Fibroblast of peridontal ligament (primary cell): ENCODE measurements at regions not wholly inside any gene's neighbourhood (a gene's known extent, or its start where the extent isn't known, plus 50 kb on each side); places are given as distances from the start of the nearest gene placed in this dataset.
"Not testable (repeated sequence)": the region's sequence is repeated elsewhere in the genome, so short reads cannot be mapped to it uniquely, and the experiment has no call there.

Source experiments
- DNase-seq: peaks from one replicate; pipeline ENCODE4 v3.0.0-alpha.2; 2010; ENCODE audit errors: extremely low read depth

- DNase-seq = no peak
Observed at GRCh38 chr9:18023332-18023731, 444.5 kb downstream of the SH3GL2 start.

- no peak for DNase-seq
Observed at GRCh38 chr9:18032636-18033035, 441.3 kb upstream of the ADAMTSL1 start.

- DNase-seq = no peak
Observed at GRCh38 chr9:18036422-18037187, 437.3 kb upstream of the ADAMTSL1 start.

- no peak for DNase-seq
Observed at GRCh38 chr9:18037981-18038380, 436.0 kb upstream of the ADAMTSL1 start.

- DNase-seq = no peak
Observed at GRCh38 chr9:18040327-18040726, 433.6 kb upstream of the ADAMTSL1 start.

GRCh38 chr9:18043978-18044377 is 430.0 kb upstream of the ADAMTSL1 start:
- DNase-seq = no peak

GRCh38 chr9:18045326-18045725 is 428.6 kb upstream of the ADAMTSL1 start:
- no peak for DNase-seq

- no peak for DNase-seq
Observed at GRCh38 chr9:18046068-18046467, 427.9 kb upstream of the ADAMTSL1 start.

- no peak for DNase-seq
Observed at GRCh38 chr9:18051638-18052037, 422.3 kb upstream of the ADAMTSL1 start.

- no peak for DNase-seq
Observed at GRCh38 chr9:18052060-18052459, 421.9 kb upstream of the ADAMTSL1 start.

- no peak for DNase-seq
Observed at GRCh38 chr9:18056269-18056992, 417.5 kb upstream of the ADAMTSL1 start.

- no peak for DNase-seq
Observed at GRCh38 chr9:18056993-18057369, 417.0 kb upstream of the ADAMTSL1 start.

GRCh38 chr9:18058564-18059442 is 415.1 kb upstream of the ADAMTSL1 start:
- no peak for DNase-seq

- DNase-seq = no peak
Observed at GRCh38 chr9:18059447-18059846, 414.5 kb upstream of the ADAMTSL1 start.

GRCh38 chr9:18060269-18060934 is 413.6 kb upstream of the ADAMTSL1 start:
- DNase-seq = no peak

- no peak for DNase-seq
Observed at GRCh38 chr9:18061332-18061731, 412.6 kb upstream of the ADAMTSL1 start.

GRCh38 chr9:18061856-18062255 is 412.1 kb upstream of the ADAMTSL1 start:
- no peak for DNase-seq

GRCh38 chr9:18063856-18064390 is 410.0 kb upstream of the ADAMTSL1 start:
- DNase-seq = no peak

GRCh38 chr9:18066608-18067007 is 407.3 kb upstream of the ADAMTSL1 start:
- DNase-seq = not testable (repeated sequence)

GRCh38 chr9:18067548-18068120 is 406.3 kb upstream of the ADAMTSL1 start:
- DNase-seq = no peak

GRCh38 chr9:18068900-18069299 is 405.1 kb upstream of the ADAMTSL1 start:
- DNase-seq = no peak
